ENCODE measurements at regions not wholly inside any gene's neighbourhood (a gene's known extent, or its start where the extent isn't known, plus 50 kb on each side); places are given as distances from the start of the nearest gene placed in this dataset.

DNA sequence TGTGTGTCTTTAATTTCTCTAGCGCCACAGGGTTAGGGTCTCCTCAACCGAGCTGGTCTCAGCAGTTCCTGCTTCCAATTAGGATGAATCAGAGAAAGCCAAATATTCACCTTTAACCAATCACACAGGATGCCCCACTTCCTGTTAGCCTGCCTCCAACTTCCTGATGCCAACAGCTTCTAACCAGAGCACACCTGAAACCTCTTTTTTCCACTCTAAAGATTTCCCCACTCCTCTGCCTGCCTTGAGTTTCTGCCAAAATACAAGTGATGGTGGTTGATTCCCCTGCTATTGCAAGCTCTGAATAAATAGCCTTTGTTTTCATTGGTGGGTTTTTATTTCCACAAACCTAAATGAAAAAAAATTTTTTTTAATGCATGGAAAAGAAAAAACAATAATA is 144.7 kb upstream of the UST start:
- no peaks in the 10 kb centered on the region for H3K27me3 ChIP-seq (ENCODE audit: control insufficient read depth, insufficient read depth, low read length)

DNA sequence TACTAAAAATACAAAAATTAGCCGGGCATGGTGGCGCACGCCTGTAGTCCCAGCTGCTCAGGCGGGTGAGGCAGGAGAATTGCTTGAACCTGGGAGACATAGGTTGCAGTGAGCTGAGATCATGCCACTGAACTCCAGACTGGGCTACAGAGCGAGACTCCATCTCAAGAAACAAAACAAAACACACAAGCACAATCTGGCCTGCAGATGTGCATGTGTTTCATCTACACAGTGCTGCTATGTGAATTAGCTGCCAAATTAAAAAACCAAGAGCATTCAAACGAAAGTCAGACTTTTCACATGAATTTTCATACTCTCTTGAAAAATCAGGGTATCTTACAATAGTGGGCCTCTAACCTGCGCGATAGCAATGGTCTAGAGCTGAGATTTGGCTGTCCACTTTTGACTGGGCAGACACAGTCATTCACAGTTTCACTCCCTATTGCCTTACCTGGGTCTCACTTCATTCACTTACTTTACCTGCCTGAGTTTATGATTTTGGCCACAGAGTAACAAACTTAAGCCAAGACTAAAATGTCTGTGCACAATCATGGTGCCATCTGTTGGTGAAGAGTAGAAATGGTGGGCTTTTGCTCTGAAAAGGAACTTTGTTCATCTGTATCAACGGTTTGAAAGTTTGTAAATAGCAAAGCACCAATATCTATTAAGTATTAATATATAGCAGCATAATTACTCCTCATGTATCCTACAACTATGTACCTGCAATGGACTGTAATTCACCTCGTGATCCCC is 138.5 kb upstream of the UST start:
- H3K27me3 ChIP-seq (ENCODE audit: control insufficient read depth, insufficient read depth, low read length), result no peaks in the 10 kb centered on the region
- no peak for DNase-seq (ENCODE audit: low read depth)
- H3K4me3 ChIP-seq (ENCODE audit: low read depth, low read length), result no peak overlapping the region
- TF ChIP-seq, protein P1, sequence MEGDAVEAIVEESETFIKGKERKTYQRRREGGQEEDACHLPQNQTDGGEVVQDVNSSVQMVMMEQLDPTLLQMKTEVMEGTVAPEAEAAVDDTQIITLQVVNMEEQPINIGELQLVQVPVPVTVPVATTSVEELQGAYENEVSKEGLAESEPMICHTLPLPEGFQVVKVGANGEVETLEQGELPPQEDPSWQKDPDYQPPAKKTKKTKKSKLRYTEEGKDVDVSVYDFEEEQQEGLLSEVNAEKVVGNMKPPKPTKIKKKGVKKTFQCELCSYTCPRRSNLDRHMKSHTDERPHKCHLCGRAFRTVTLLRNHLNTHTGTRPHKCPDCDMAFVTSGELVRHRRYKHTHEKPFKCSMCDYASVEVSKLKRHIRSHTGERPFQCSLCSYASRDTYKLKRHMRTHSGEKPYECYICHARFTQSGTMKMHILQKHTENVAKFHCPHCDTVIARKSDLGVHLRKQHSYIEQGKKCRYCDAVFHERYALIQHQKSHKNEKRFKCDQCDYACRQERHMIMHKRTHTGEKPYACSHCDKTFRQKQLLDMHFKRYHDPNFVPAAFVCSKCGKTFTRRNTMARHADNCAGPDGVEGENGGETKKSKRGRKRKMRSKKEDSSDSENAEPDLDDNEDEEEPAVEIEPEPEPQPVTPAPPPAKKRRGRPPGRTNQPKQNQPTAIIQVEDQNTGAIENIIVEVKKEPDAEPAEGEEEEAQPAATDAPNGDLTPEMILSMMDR (IDR thresholded peaks at IDR 0.05; ENCODE audit: insufficient read depth, low read length, poor library complexity, severe bottlenecking), result peak; percentile 64
- no peaks in the 10 kb centered on the region for H3K36me3 ChIP-seq (ENCODE audit: control insufficient read depth, insufficient read depth, low read length)

More for the DNA sequence above, 144.7 kb upstream of the UST start:
- H3K4me3 ChIP-seq (ENCODE audit: low read depth, low read length), result no peak overlapping the region
- H3K36me3 ChIP-seq (ENCODE audit: control insufficient read depth, insufficient read depth, low read length), result no peaks in the 10 kb centered on the region
- TF ChIP-seq, protein P1 (IDR thresholded peaks at IDR 0.05; ENCODE audit: insufficient read depth, low read length, poor library complexity, severe bottlenecking), result no peak
- DNase-seq (ENCODE audit: low read depth), result no peak

DNA sequence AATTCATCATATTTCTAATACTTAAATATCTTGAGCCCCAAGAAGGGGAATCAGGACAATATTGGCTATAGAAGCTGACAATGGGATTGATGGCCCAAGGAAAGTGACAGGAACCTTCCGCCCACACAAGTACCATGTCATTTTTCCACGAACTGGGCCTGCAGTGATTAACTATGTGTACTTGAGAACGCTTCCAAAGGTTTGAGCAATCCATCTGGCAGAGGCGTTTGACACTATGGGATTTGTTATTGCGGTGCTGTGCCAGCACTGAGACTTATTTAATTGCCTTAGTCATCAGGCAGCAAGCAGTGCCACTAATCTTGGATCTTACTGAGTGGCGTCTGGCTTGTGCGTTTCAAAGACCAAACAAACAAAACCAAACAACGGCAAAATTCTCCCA is 135.6 kb upstream of the UST start:
- no peaks in the 10 kb centered on the region for H3K27me3 ChIP-seq (ENCODE audit: control insufficient read depth, insufficient read depth, low read length)
- TF ChIP-seq, protein P1 (IDR thresholded peaks at IDR 0.05; ENCODE audit: insufficient read depth, low read length, poor library complexity, severe bottlenecking), result no peak
- H3K36me3 ChIP-seq (ENCODE audit: control insufficient read depth, insufficient read depth, low read length), result no peaks in the 10 kb centered on the region
- DNase-seq (ENCODE audit: low read depth), result no peak
- H3K4me3 ChIP-seq (ENCODE audit: low read depth, low read length), result no peak overlapping the region

DNA sequence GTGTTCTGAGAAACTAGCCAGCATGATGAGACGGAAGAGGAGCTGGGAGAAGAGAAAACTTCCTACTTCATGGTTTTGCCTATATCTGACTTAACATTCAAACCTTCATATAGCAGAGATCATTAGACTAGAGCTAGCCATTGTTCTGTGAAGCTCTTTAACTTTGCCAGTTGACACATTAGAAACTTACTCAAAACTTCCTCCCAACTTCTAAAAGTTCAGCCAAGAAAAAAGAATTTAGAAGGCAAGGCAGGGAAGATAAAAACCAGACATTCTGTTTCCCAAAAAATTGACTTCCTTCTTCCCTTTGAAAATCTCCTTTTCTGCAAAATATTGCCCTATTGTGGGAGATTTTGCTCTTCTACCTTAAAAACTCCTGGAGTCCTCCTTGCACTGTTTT is 134.8 kb upstream of the UST start:
- Histone ChIP-seq H3K4me3 (ENCODE audit: low read depth, low read length) (no peak overlapping the region), H3K27me3 (ENCODE audit: control insufficient read depth, insufficient read depth, low read length) (no peaks in the 10 kb centered on the region), H3K36me3 (ENCODE audit: control insufficient read depth, insufficient read depth, low read length) (no peaks in the 10 kb centered on the region)
- TF ChIP-seq, protein P1 (IDR thresholded peaks at IDR 0.05; ENCODE audit: insufficient read depth, low read length, poor library complexity, severe bottlenecking), result no peak
- no peak for DNase-seq (ENCODE audit: low read depth)

DNA sequence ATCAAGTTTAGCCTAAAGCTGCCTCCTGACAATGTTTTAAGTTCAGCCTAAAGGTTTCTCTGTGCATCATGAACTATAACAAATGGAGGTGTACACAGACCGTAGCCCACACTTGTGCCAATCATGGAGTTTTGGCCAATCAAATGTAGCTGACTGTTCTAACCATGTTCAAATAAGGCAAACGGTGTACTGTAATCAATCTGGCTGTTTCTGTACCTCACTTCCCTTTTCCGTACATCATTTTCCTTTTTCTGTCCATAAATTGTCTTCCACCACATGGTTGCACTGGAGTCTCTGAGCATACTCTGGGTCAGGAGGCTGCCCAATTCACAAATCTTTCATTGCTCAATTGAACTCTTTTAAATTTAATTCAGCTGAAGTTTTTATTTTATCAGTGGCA is 132.2 kb upstream of the UST start:
- no peak overlapping the region for H3K4me3 ChIP-seq (ENCODE audit: low read depth, low read length)
- TF ChIP-seq, protein P1 (IDR thresholded peaks at IDR 0.05; ENCODE audit: insufficient read depth, low read length, poor library complexity, severe bottlenecking), result no peak
- H3K36me3 ChIP-seq (ENCODE audit: control insufficient read depth, insufficient read depth, low read length), result no peaks in the 10 kb centered on the region
- no peaks in the 10 kb centered on the region for H3K27me3 ChIP-seq (ENCODE audit: control insufficient read depth, insufficient read depth, low read length)
- DNase-seq (ENCODE audit: low read depth), result no peak

DNA sequence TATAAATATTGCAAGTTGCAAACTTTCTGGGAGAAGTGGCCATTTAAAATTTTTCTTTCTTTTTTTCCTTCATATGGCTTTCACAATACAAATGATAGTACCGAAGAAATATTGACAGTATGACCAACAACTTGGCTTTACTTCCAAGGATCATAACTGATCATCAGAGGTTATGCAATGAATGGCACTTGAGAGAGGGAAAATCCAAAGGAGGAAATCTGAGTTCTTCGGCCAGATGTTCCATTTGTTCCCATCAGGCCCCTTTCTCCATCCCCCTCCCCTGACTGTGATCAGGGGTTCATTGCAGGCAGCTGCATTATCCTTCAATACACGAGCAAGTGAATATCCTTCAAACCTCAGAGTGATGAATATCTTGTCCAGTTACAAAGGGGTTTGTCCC is 130.0 kb upstream of the UST start:
- TF ChIP-seq, protein P1 (IDR thresholded peaks at IDR 0.05; ENCODE audit: insufficient read depth, low read length, poor library complexity, severe bottlenecking), result no peak
- no peaks in the 10 kb centered on the region for H3K27me3 ChIP-seq (ENCODE audit: control insufficient read depth, insufficient read depth, low read length)
- no peaks in the 10 kb centered on the region for H3K36me3 ChIP-seq (ENCODE audit: control insufficient read depth, insufficient read depth, low read length)
- H3K4me3 ChIP-seq (ENCODE audit: low read depth, low read length), result no peak overlapping the region
- no peak for DNase-seq (ENCODE audit: low read depth)
